Pancreas (tissue), 10 donors: ENCODE measurements at regions not wholly inside any gene's neighbourhood (a gene's known extent, or its start where the extent isn't known, plus 50 kb on each side); places are given as distances from the start of the nearest gene placed in this dataset.

Experiments
- ATAC-seq, 4 donors: fragments of 200-7000 bp; cut with Tn5 transposase; one replicate each; pipeline versions ENCODE4 v1.8.0 to v1.9.1; 2020; ENCODE audit warnings: mild to moderate bottlenecking in 4 of 4, moderate library complexity in 4 of 4
- DNase-seq, 6 donors: peaks; one replicate each; pipeline ENCODE4 v3.0.0-alpha.2; 2020
- FAIRE-seq: peaks from 2 replicates; lab custom pipeline; 2012; peaks lifted over from hg19 to GRCh38; lab: Jason Lieb, UNC
- H3K27ac ChIP-seq, 4 donors: fragments of 200-600 bp; sonication (generic); 1 replicate in 3 of 4; 2 replicates in 1 of 4; pipeline versions ENCODE4 v1.5.0 to v1.8.0; 2020
- H3K27me3 ChIP-seq, 4 donors: fragments of 200-600 bp; one replicate each; pipeline ENCODE4 v1.8.0; 2021
- H3K36me3 ChIP-seq, 3 donors: fragments of 200-600 bp; sonication (generic) in 1 of 3; one replicate each; pipeline versions ENCODE4 v1.5.0 to v1.8.0; 2020 to 2021
- H3K4me1 ChIP-seq, 3 donors: fragments of 200-600 bp; one replicate each; pipeline ENCODE4 v1.8.0; 2021
- H3K4me3 ChIP-seq, 4 donors: fragments of 200-600 bp; sonication (generic) in 2 of 4; one replicate each; pipeline versions ENCODE4 v1.5.0 to v1.8.0; 2020 to 2021
- H3K9me3 ChIP-seq, 4 donors: fragments of 200-600 bp; one replicate each; pipeline ENCODE4 v1.8.0; 2021
- CTCF ChIP-seq, 4 donors: fragments of 200-600 bp; sonication (generic) in 3 of 4; IDR thresholded peaks; one replicate each; pipeline versions ENCODE4 v1.5.0 to v1.8.0; 2021; ENCODE audit warnings: antibody characterized with exemption in 4 of 4
- WGBS, 2 donors: extraction: QIAGEN DNeasy Blood & Tissue Kit; methylation state at CpG; one replicate each; pipeline ENCODE4 v1.1.7; 2013; 5-methylcytosine and 5-hydroxymethylcytosine counted together
- intact Hi-C, 3 donors: fragments of 100-400 bp; cut with DNase I; formaldehyde crosslinking; loops; one replicate each; pipeline versions ENCODE4 v1.11.1 to v1.14.2; 2022
- donor health status: healthy with polysubstance abuse.
- donor health status: DM: no; HTN: no; CAD: no; lungs with moderate emphysema.
- donor health status: DM: no; HTN: no; CAD: no.
- donor health status: control.
- donor health status: control.
- donor health status: Bipolar disorder and iron deficiency.
- donor health status: DM: yes; HTN: yes; CAD: no.
- donor health status: DM: no; HTN: no; CAD: no.
- donor health status: DM: no; HTN: no; CAD: no.
- donor health status: DM: yes; HTN: yes; CAD: no.

- FAIRE-seq (no peak), ATAC-seq (peak in 2 of 4 donors; percentile 47 to 50), DNase-seq (no peak)
- Histone ChIP-seq H3K9me3 (no peaks in the 10 kb centered on the region), H3K4me3 (no peak overlapping the region), H3K27ac (no peak overlapping the region), H3K27me3 (no peaks in the 10 kb centered on the region), H3K36me3 (no peaks in the 10 kb centered on the region), H3K4me1 (no peaks in the 10 kb centered on the region)
- TF ChIP-seq CTCF (IDR thresholded peaks at IDR 0.05), result no peak
- 22 to 28% methylated on average over 3 of the region's 3 CpGs for WGBS, 2 donors
- intact Hi-C loops, result no loop called here
Observed at GRCh38 chr4:67160394-67160793, 384.9 kb downstream of the CENPC start.

GRCh38 chr4:67158666-67159065 lies 386.6 kb downstream of the CENPC start:
- Histone ChIP-seq H3K9me3 (no peaks in the 10 kb centered on the region), H3K4me1 (no peaks in the 10 kb centered on the region), H3K36me3 (no peaks in the 10 kb centered on the region), H3K27ac (no peak overlapping the region), H3K4me3 (no peak overlapping the region), H3K27me3 (no peaks in the 10 kb centered on the region)
- intact Hi-C loops, result no loop called here
- ATAC-seq (no peak), DNase-seq (no peak), FAIRE-seq (no peak)
- no peak for TF ChIP-seq CTCF (IDR thresholded peaks at IDR 0.05)
- WGBS, 2 donors, result 67 to 72% methylated on average over 1 of the region's 1 CpG

- TF ChIP-seq CTCF (IDR thresholded peaks at IDR 0.05), result no peak
- no peaks in the 10 kb centered on the region for H3K4me1 ChIP-seq
- FAIRE-seq (no peak), DNase-seq (no peak), ATAC-seq (peak in 1 of 4 donors; percentile 35)
- no peak overlapping the region for H3K27ac ChIP-seq
- no peaks in the 10 kb centered on the region for H3K27me3 ChIP-seq
- 42 to 43% methylated on average over 3 of the region's 3 CpGs for WGBS, 2 donors
- no peak overlapping the region for H3K4me3 ChIP-seq
- intact Hi-C loops, result no loop called here
- no peaks in the 10 kb centered on the region for H3K36me3 ChIP-seq
- H3K9me3 ChIP-seq, result no peaks in the 10 kb centered on the region
Observed at GRCh38 chr4:67152976-67153375, 392.3 kb downstream of the CENPC start.

GRCh38 chr4:67151376-67152343 lies 393.6 kb downstream of the CENPC start:
- DNase-seq (peak in 2 of 6 donors; percentile 11 to 65), FAIRE-seq (no peak), ATAC-seq (peak in 2 of 4 donors; percentile 17 to 39)
- 65 to 66% methylated on average over 43 to 45 of the region's 45 CpGs for WGBS, 2 donors
- H3K27me3 ChIP-seq, result no peaks in the 10 kb centered on the region
- H3K27ac ChIP-seq, result no peak overlapping the region
- H3K4me3 ChIP-seq, result no peak overlapping the region
- no peaks in the 10 kb centered on the region for H3K36me3 ChIP-seq
- no peak for TF ChIP-seq CTCF (IDR thresholded peaks at IDR 0.05)
- no peaks in the 10 kb centered on the region for H3K9me3 ChIP-seq
- intact Hi-C loops, result no loop called here
- H3K4me1 ChIP-seq, result no peaks in the 10 kb centered on the region

- Histone ChIP-seq H3K4me3 (no peak overlapping the region), H3K36me3 (no peaks in the 10 kb centered on the region), H3K27me3 (no peaks in the 10 kb centered on the region), H3K9me3 (no peaks in the 10 kb centered on the region), H3K27ac (no peak overlapping the region), H3K4me1 (no peaks in the 10 kb centered on the region)
- intact Hi-C loops, result no loop called here
- 59 to 68% methylated on average over 2 of the region's 2 CpGs for WGBS, 2 donors
- no peak for ATAC-seq
- TF ChIP-seq CTCF (IDR thresholded peaks at IDR 0.05), result no peak
- no peak for FAIRE-seq
- no peak for DNase-seq
Observed at GRCh38 chr4:67141586-67141985, 403.7 kb downstream of the CENPC start.
